ENCODE measurements at regions not wholly inside any gene's neighbourhood (a gene's known extent, or its start where the extent isn't known, plus 50 kb on each side); places are given as distances from the start of the nearest gene placed in this dataset.

- TF ChIP-seq EP300 (IDR thresholded peaks at IDR 0.05) (no peak), CTCF (IDR thresholded peaks at IDR 0.05) (no peak), POLR2AphosphoS5 (IDR thresholded peaks at IDR 0.05) (no peak), POLR2A (IDR thresholded peaks at IDR 0.05) (no peak)
Measured at GRCh38 chr6:3546121-3546520, 89.3 kb upstream of the SLC22A23 start.

Measured in gastroesophageal sphincter (tissue), 3 donors.